Ishikawa (cell line): ENCODE measurements at regions not wholly inside any gene's neighbourhood (a gene's known extent, or its start where the extent isn't known, plus 50 kb on each side); places are given as distances from the start of the nearest gene placed in this dataset.

Source experiments
- CEBPB ChIP-seq: IDR thresholded peaks from 2 replicates; pipeline ENCODE4 v1.6.1; 2012
- CREB1 ChIP-seq: IDR thresholded peaks from 2 replicates; pipeline ENCODE4 v1.6.1; 2012; ENCODE audit warnings: low read depth
- EGR1 ChIP-seq: IDR thresholded peaks from 2 replicates; pipeline ENCODE4 v1.6.1; 2012
- EP300 ChIP-seq: IDR thresholded peaks from 2 replicates; pipeline ENCODE4 v1.6.1; 2012; ENCODE audit warnings: borderline replicate concordance
- FOXM1 ChIP-seq: IDR thresholded peaks from 2 replicates; pipeline ENCODE4 v1.6.1; 2012; ENCODE audit warnings: low read depth, borderline replicate concordance
- NFIC ChIP-seq: IDR thresholded peaks from 2 replicates; pipeline ENCODE4 v1.6.1; 2012
- RAD21 ChIP-seq: IDR thresholded peaks from 2 replicates; pipeline ENCODE4 v1.6.1; 2012; ENCODE audit warnings: low read depth
- TAF1 ChIP-seq: IDR thresholded peaks from 2 replicates; pipeline ENCODE4 v1.6.1; 2012; ENCODE audit warnings: low read depth, mild to moderate bottlenecking
- TCF12 ChIP-seq: IDR thresholded peaks from 2 replicates; pipeline ENCODE4 v1.6.1; 2012; ENCODE audit warnings: low read depth
- TEAD4 ChIP-seq: IDR thresholded peaks from 2 replicates; pipeline ENCODE4 v1.6.1; 2012
- YY1 ChIP-seq: IDR thresholded peaks from 2 replicates; pipeline ENCODE4 v1.6.1; 2012; ENCODE audit warnings: low read depth
- ZBTB7A ChIP-seq: IDR thresholded peaks from 2 replicates; pipeline ENCODE4 v1.6.1; 2012; ENCODE audit warnings: low read depth
- TF ChIP-seq, protein P1 (sequence below): IDR thresholded peaks from 2 replicates; pipeline ENCODE4 v1.6.1; 2012
- TF ChIP-seq, protein P2 (sequence below): IDR thresholded peaks from 2 replicates; pipeline ENCODE4 v1.6.1; 2012; ENCODE audit warnings: low read depth, mild to moderate bottlenecking
- TF ChIP-seq, protein P3 (sequence below): IDR thresholded peaks from 2 replicates; pipeline ENCODE4 v1.6.1; 2012

DNA sequence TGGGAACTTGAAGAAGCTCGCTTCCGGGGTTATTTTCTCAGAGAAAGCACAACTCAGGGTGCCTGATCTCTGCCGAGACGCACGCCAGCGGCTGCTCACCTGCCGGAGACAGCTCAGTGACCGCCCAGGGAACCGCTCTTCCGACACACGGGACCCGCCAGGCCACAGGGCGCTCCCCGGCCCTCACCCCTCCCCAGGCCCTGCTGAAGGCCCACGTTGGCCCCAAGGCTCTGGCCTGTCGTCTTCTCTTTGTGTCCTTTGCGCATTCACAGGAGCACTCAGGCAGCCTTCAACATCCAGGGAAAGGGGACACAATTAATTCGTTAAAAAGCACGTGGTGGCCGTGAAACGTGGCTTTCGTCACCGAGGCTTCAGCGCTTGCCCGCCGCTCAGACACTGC lies 276.3 kb upstream of the SALL3 start:
- TF ChIP-seq TEAD4: no peak
- TF ChIP-seq CREB1: no peak
- TF ChIP-seq, protein P1, sequence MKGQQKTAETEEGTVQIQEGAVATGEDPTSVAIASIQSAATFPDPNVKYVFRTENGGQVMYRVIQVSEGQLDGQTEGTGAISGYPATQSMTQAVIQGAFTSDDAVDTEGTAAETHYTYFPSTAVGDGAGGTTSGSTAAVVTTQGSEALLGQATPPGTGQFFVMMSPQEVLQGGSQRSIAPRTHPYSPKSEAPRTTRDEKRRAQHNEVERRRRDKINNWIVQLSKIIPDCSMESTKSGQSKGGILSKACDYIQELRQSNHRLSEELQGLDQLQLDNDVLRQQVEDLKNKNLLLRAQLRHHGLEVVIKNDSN: no peak
- no peak for TF ChIP-seq TAF1

DNA sequence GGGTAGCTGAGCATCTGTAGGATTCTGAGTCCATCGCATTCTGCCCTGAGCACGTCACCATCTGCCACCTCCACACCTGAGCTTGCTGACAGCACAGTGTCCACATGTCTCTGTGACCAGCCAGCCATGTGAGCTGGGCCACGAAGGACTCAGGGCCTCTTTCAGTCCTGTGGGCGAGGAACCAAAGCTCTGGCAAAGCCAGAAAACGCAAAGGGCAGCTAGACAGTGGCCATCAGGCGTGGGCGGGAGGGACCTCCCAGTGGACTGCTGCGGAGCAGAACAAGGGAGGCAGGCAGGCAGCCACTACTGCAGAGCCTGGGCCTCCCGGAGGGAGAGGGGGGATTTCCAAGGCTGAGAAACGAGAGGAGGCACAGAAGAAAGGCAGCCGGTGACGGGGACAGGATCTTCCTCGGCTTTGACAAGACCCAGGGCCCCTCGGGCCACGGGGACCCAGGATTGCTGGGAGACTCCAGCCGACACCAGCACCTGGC lies 274.6 kb upstream of the SALL3 start:
- TF ChIP-seq YY1: no peak
- TF ChIP-seq EGR1: no peak
- TF ChIP-seq TEAD4: no peak
- TF ChIP-seq CEBPB: no peak
- no peak for TF ChIP-seq ZBTB7A
- TF ChIP-seq TCF12: no peak
- TF ChIP-seq, protein P1: no peak
- TF ChIP-seq, protein P2, sequence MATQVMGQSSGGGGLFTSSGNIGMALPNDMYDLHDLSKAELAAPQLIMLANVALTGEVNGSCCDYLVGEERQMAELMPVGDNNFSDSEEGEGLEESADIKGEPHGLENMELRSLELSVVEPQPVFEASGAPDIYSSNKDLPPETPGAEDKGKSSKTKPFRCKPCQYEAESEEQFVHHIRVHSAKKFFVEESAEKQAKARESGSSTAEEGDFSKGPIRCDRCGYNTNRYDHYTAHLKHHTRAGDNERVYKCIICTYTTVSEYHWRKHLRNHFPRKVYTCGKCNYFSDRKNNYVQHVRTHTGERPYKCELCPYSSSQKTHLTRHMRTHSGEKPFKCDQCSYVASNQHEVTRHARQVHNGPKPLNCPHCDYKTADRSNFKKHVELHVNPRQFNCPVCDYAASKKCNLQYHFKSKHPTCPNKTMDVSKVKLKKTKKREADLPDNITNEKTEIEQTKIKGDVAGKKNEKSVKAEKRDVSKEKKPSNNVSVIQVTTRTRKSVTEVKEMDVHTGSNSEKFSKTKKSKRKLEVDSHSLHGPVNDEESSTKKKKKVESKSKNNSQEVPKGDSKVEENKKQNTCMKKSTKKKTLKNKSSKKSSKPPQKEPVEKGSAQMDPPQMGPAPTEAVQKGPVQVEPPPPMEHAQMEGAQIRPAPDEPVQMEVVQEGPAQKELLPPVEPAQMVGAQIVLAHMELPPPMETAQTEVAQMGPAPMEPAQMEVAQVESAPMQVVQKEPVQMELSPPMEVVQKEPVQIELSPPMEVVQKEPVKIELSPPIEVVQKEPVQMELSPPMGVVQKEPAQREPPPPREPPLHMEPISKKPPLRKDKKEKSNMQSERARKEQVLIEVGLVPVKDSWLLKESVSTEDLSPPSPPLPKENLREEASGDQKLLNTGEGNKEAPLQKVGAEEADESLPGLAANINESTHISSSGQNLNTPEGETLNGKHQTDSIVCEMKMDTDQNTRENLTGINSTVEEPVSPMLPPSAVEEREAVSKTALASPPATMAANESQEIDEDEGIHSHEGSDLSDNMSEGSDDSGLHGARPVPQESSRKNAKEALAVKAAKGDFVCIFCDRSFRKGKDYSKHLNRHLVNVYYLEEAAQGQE: no peak
- TF ChIP-seq FOXM1: no peak
- no peak for TF ChIP-seq TAF1
- TF ChIP-seq EP300: no peak
- no peak for TF ChIP-seq NFIC
- TF ChIP-seq, protein P3, sequence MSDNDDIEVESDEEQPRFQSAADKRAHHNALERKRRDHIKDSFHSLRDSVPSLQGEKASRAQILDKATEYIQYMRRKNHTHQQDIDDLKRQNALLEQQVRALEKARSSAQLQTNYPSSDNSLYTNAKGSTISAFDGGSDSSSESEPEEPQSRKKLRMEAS: no peak
- no peak for TF ChIP-seq CREB1
- TF ChIP-seq RAD21: no peak

DNA sequence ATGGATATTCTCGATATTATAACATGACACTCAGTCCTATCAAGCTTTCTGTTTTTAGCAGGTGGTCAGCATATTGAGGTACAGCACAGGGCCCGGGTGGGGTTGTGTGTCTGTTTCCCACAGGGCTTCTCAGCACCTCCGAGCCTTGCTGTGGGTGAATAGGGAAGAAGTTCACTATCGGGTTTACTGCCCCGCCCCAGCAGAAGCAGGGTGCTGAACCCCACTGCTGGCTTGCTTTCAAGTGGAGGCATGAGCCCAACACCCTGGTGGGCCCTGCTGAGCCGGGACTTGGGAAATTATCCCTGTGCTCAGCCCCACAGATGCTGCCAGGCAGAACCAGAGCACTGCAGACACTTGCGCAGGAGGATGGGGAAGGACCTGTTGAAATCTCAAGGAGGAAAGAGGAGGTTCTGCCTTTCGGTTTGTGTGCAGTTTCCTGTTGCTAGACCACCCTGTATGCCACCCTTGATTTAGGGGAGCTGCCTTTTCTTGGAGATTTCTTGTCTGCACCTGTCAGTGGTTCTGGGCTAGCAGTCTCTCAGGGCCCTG lies 270.3 kb upstream of the SALL3 start:
- TF ChIP-seq TEAD4 (no peak), CEBPB (no peak), YY1 (no peak), FOXM1 (no peak), CREB1 (no peak), TCF12 (no peak), EGR1 (no peak), RAD21 (no peak), EP300 (no peak), ZBTB7A (no peak), TAF1 (no peak)
- TF ChIP-seq, protein P2: no peak
- TF ChIP-seq, protein P1: no peak
- TF ChIP-seq, protein P3: no peak

DNA sequence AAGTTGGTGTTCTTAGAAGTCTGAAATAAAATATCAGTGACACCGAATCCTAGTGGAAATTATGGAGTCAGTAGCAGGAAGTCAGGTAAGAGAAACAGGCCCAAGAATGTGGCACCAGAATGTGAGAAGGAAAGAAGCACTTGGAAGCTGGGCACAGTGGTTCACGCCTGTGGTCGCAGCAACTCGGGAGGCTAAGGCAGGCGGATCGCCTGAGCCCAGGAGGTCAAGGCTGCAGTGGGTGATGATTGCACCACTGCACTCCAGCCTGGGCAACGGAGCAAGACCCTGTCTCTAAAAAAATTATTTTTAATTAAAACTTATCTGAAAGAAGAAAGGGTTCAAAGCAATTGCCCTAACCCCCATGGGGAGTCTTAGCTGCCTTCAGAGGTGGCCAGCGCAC lies 268.3 kb upstream of the SALL3 start:
- TF ChIP-seq TEAD4 (no peak), TAF1 (no peak)

DNA sequence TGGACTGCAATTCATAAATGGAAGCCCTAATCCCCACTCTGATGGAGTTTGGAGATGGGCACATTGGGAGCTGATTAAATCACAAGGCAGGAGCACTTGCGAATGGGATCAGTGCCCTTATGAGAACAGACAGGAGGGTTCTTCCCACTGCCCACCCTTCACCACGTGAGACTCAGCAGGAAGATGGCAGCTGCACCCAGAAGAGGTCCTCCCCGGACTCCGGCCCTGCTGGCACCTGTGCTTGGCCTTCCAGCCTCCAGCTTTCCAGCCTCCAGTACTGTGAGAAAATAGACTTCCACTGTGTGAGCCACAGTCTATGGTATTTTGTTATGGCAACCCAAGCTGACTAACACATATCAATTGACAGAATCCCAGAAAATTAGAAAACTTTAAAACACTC lies 267.6 kb upstream of the SALL3 start:
- TF ChIP-seq RAD21 (no peak), EGR1 (no peak), NFIC (no peak), FOXM1 (no peak)
- TF ChIP-seq, protein P3: no peak

DNA sequence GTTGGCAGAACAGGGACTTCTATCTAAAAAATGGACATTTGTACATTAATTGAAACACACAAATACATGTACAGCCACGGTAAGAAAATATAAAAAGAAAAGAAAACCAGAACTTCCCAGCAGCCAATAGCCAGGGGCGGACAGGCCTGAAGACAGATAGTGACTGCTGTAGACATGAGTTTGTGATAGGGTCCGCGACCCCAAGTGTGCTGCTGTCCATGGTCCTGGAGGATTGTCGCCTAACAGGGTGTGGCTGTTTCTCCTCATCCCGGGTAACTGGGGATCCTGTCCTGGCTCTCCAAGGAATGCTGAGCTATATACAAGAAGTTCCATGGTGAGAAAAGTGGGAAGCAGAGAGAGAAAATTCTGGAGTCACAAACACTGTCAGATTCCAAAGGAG lies 266.5 kb upstream of the SALL3 start:
- TF ChIP-seq, protein P2: peak; percentile 85
- TF ChIP-seq ZBTB7A: 0 out of 2 replicates have a peak, but pooled peaks have one; percentile 41
- TF ChIP-seq EGR1: no peak
